ENCODE measurements at regions not wholly inside any gene's neighbourhood (a gene's known extent, or its start where the extent isn't known, plus 50 kb on each side); places are given as distances from the start of the nearest gene placed in this dataset.

GRCh38 chr10:8810677-8811076, 756.2 kb downstream of the GATA3 start:
- FAIRE-seq (no peak), DNase-seq (ENCODE audit: low read depth) (no peak)
- H3K9me3 Mint-ChIP-seq (ENCODE audit: unreplicated experiment): peaks cover 5% of the 10 kb centered on the region
- H3K9ac ChIP-seq (ENCODE audit: low read length): no peak overlapping the region
- no peaks in the 10 kb centered on the region for H3K27me3 Mint-ChIP-seq (ENCODE audit: low read depth, unreplicated experiment)
- H3K36me3 Mint-ChIP-seq (ENCODE audit: low read depth, unreplicated experiment): peaks cover 3% of the 10 kb centered on the region
- H3K4me1 Mint-ChIP-seq (ENCODE audit: low read depth, unreplicated experiment): peaks cover 3% of the 10 kb centered on the region
- TF ChIP-seq EZH2 (IDR thresholded peaks at IDR 0.05; ENCODE audit: insufficient read depth, low read length): no peak
- no peaks in the 10 kb centered on the region for H3K9me3 ChIP-seq (ENCODE audit: insufficient read depth, low read depth, low read length)
- no peaks in the 10 kb centered on the region for H3K36me3 ChIP-seq (ENCODE audit: insufficient read depth, low read length)
- no peak overlapping the region for H2AFZ ChIP-seq (ENCODE audit: low read depth, low read length)
- no peaks in the 10 kb centered on the region for H3K27me3 ChIP-seq (ENCODE audit: insufficient read depth, low read length)
- no peak overlapping the region for H3K4me2 ChIP-seq (ENCODE audit: low read length)
- H3K27ac Mint-ChIP-seq (ENCODE audit: unreplicated experiment): no peak overlapping the region
- no peaks in the 10 kb centered on the region for H3K79me2 ChIP-seq (ENCODE audit: insufficient read depth, low read length)
- H3K4me1 ChIP-seq (ENCODE audit: insufficient read depth, low read length): no peaks in the 10 kb centered on the region
- H3K4me3 Mint-ChIP-seq (ENCODE audit: unreplicated experiment): no peak overlapping the region
- H3K4me3 ChIP-seq (ENCODE audit: insufficient read depth, low read depth, low read length): no peak overlapping the region
- no peak overlapping the region for H3K27ac ChIP-seq (ENCODE audit: low read depth, low read length)
- H4K20me1 ChIP-seq (ENCODE audit: insufficient read depth, low read length): no peaks in the 10 kb centered on the region

GRCh38 chr10:8811201-8811600, 756.7 kb downstream of the GATA3 start:
- Histone ChIP-seq H3K9ac (ENCODE audit: low read length) (no peak overlapping the region), H3K27me3 (ENCODE audit: insufficient read depth, low read length) (no peaks in the 10 kb centered on the region), H4K20me1 (ENCODE audit: insufficient read depth, low read length) (no peaks in the 10 kb centered on the region), H3K4me3 (ENCODE audit: insufficient read depth, low read depth, low read length) (no peak overlapping the region), H3K79me2 (ENCODE audit: insufficient read depth, low read length) (no peaks in the 10 kb centered on the region), H3K4me1 (ENCODE audit: insufficient read depth, low read length) (no peaks in the 10 kb centered on the region), H3K9me3 (ENCODE audit: insufficient read depth, low read depth, low read length) (no peaks in the 10 kb centered on the region), H3K36me3 (ENCODE audit: insufficient read depth, low read length) (no peaks in the 10 kb centered on the region), H3K27ac (ENCODE audit: low read depth, low read length) (no peak overlapping the region), H3K4me2 (ENCODE audit: low read length) (no peak overlapping the region), H2AFZ (ENCODE audit: low read depth, low read length) (no peak overlapping the region)
- DNase-seq (ENCODE audit: low read depth) (peak; percentile 1), FAIRE-seq (no peak)
- peaks cover 2% of the 10 kb centered on the region for H3K36me3 Mint-ChIP-seq (ENCODE audit: low read depth, unreplicated experiment)
- H3K27me3 Mint-ChIP-seq (ENCODE audit: low read depth, unreplicated experiment): no peaks in the 10 kb centered on the region
- TF ChIP-seq EZH2 (IDR thresholded peaks at IDR 0.05; ENCODE audit: insufficient read depth, low read length) (no peak), CTCF (IDR thresholded peaks at IDR 0.05; ENCODE audit: insufficient read depth, low read depth, low read length) (no peak)
- H3K4me1 Mint-ChIP-seq (ENCODE audit: low read depth, unreplicated experiment): peaks cover 8% of the 10 kb centered on the region
- H3K4me3 Mint-ChIP-seq (ENCODE audit: unreplicated experiment): no peak overlapping the region
- H3K9me3 Mint-ChIP-seq (ENCODE audit: unreplicated experiment): peaks cover 4% of the 10 kb centered on the region
- peak overlapping the region; percentile 50 for H3K27ac Mint-ChIP-seq (ENCODE audit: unreplicated experiment)

DNA sequence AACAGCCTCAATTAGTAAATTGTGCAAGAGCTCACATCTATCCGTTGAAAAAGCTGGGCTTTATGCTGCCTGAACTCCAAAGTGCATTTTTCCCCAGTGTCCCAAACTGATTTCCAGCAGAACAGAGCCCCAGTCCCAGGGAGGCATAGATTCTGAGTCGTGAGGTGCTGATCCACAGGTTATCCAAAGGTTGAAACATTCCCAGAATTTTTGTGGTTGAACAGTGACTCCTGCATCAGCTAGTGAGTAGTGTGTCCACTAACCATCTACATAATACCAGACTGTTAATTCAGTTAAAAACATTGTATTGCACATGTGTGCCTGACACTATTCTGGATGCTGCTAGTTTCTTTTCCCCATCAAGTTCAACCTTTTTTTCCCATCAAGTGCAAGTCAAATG, 761.5 kb downstream of the GATA3 start:
- DNase-seq (ENCODE audit: low read depth): no peak
- no peak overlapping the region for H3K4me3 Mint-ChIP-seq (ENCODE audit: unreplicated experiment)
- Histone ChIP-seq H2AFZ (ENCODE audit: low read depth, low read length) (no peak overlapping the region), H3K4me1 (ENCODE audit: insufficient read depth, low read length) (no peaks in the 10 kb centered on the region), H3K36me3 (ENCODE audit: insufficient read depth, low read length) (no peaks in the 10 kb centered on the region), H3K27me3 (ENCODE audit: insufficient read depth, low read length) (no peaks in the 10 kb centered on the region), H3K9me3 (ENCODE audit: insufficient read depth, low read depth, low read length) (no peaks in the 10 kb centered on the region), H4K20me1 (ENCODE audit: insufficient read depth, low read length) (no peaks in the 10 kb centered on the region), H3K27ac (ENCODE audit: low read depth, low read length) (no peak overlapping the region), H3K4me3 (ENCODE audit: insufficient read depth, low read depth, low read length) (no peak overlapping the region), H3K79me2 (ENCODE audit: insufficient read depth, low read length) (no peaks in the 10 kb centered on the region), H3K4me2 (ENCODE audit: low read length) (no peak overlapping the region), H3K9ac (ENCODE audit: low read length) (no peak overlapping the region)
- H3K4me1 Mint-ChIP-seq (ENCODE audit: low read depth, unreplicated experiment): peaks cover 11% of the 10 kb centered on the region
- no peak for FAIRE-seq
- no peak overlapping the region for H3K27ac Mint-ChIP-seq (ENCODE audit: unreplicated experiment)
- H3K9me3 Mint-ChIP-seq (ENCODE audit: unreplicated experiment): no peaks in the 10 kb centered on the region
- no peaks in the 10 kb centered on the region for H3K36me3 Mint-ChIP-seq (ENCODE audit: low read depth, unreplicated experiment)
- TF ChIP-seq EZH2 (IDR thresholded peaks at IDR 0.05; ENCODE audit: insufficient read depth, low read length): no peak
- no peak for TF ChIP-seq CTCF (IDR thresholded peaks at IDR 0.05; ENCODE audit: insufficient read depth, low read depth, low read length)
- H3K27me3 Mint-ChIP-seq (ENCODE audit: low read depth, unreplicated experiment): no peaks in the 10 kb centered on the region
